ENCODE measurements at regions not wholly inside any gene's neighbourhood (a gene's known extent, or its start where the extent isn't known, plus 50 kb on each side); places are given as distances from the start of the nearest gene placed in this dataset.

GRCh38 chr11:114774599-114775361, 96.5 kb downstream of the NXPE2 start:
- TF ChIP-seq, protein P1, sequence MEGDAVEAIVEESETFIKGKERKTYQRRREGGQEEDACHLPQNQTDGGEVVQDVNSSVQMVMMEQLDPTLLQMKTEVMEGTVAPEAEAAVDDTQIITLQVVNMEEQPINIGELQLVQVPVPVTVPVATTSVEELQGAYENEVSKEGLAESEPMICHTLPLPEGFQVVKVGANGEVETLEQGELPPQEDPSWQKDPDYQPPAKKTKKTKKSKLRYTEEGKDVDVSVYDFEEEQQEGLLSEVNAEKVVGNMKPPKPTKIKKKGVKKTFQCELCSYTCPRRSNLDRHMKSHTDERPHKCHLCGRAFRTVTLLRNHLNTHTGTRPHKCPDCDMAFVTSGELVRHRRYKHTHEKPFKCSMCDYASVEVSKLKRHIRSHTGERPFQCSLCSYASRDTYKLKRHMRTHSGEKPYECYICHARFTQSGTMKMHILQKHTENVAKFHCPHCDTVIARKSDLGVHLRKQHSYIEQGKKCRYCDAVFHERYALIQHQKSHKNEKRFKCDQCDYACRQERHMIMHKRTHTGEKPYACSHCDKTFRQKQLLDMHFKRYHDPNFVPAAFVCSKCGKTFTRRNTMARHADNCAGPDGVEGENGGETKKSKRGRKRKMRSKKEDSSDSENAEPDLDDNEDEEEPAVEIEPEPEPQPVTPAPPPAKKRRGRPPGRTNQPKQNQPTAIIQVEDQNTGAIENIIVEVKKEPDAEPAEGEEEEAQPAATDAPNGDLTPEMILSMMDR (IDR thresholded peaks at IDR 0.05; ENCODE audit: insufficient read depth, low read depth, low read length), result peak; percentile 89
- no peak for TF ChIP-seq EZH2 (IDR thresholded peaks at IDR 0.05; ENCODE audit: insufficient read depth, low read length)

Data from astrocyte (in vitro differentiated cells and primary cell).